HEK293 (cell line): ENCODE measurements at regions not wholly inside any gene's neighbourhood (a gene's known extent, or its start where the extent isn't known, plus 50 kb on each side); places are given as distances from the start of the nearest gene placed in this dataset.

Source experiments
- CTCF ChIA-PET: fragments of 350-600 bp; formaldehyde crosslinking; extraction: SDS; loops from one replicate; lab custom pipeline; 2021; ENCODE audit warnings: antibody characterized with exemption; lab: Yijun Ruan, JAX
- POLR2A ChIA-PET: fragments of 300-600 bp; formaldehyde crosslinking; extraction: SDS; loops from one replicate; lab custom pipeline; 2020; ENCODE audit warnings: antibody characterized with exemption, inconsistent platforms; lab: Yijun Ruan, JAX
- H3K27ac ChIP-seq: fragments of 200-500 bp; sonication (Bioruptor generic); 2 replicates; pipeline ENCODE4 v1.5.1; 2014; ENCODE audit warnings: low read depth, low read length, control low read depth, inconsistent platforms; ENCODE audit errors: extremely low read depth
- H3K36me3 ChIP-seq, 2 experiments: fragments of 200-500 bp in 1 of 2; sonication (Bioruptor generic) in 1 of 2; 1 replicate in 1 of 2; 2 replicates in 1 of 2; pipeline ENCODE4 v1.5.1; 2014 to 2017; ENCODE audit warnings: inconsistent platforms in 2 of 2, low read length in 2 of 2; ENCODE audit not compliant: control insufficient read depth in 2 of 2, insufficient read depth in 1 of 2
- H3K4me1 ChIP-seq: fragments of 200-500 bp; sonication (Bioruptor generic); 2 replicates; pipeline ENCODE4 v1.5.1; 2014; ENCODE audit warnings: mild to moderate bottlenecking, low read length, inconsistent platforms; ENCODE audit not compliant: control insufficient read depth, insufficient read depth
- H3K4me3 ChIP-seq: 2 replicates; pipeline ENCODE4 v1.5.1; 2011; ENCODE audit warnings: low read depth, mild to moderate bottlenecking, control low read depth, low read length, moderate library complexity
- H3K9me3 ChIP-seq: fragments of 200-500 bp; sonication (Bioruptor generic); 2 replicates; pipeline ENCODE4 v1.5.1; 2014; ENCODE audit warnings: low read depth, low read length, inconsistent platforms; ENCODE audit not compliant: control insufficient read depth, insufficient read depth
- BCL11B ChIP-seq: fragments of 450-650 bp; formaldehyde crosslinking; IDR thresholded peaks from 2 replicates; pipeline ENCODE4 v1.5.1; 2016; ENCODE audit warnings: low read depth, missing biosample characterization, missing genetic modification characterization
- GLI2 ChIP-seq: fragments of 450-650 bp; formaldehyde crosslinking; IDR thresholded peaks from 2 replicates; pipeline ENCODE4; 2017; ENCODE audit warnings: missing biosample characterization, missing genetic modification characterization, low read depth, borderline replicate concordance
- HOXA7 ChIP-seq: sonication (generic); formaldehyde crosslinking; IDR thresholded peaks from 2 replicates; pipeline ENCODE4 v1.8.1; 2022; ENCODE audit warnings: missing genetic modification reagents, borderline replicate concordance
- OSR2 ChIP-seq: fragments of 450-650 bp; formaldehyde crosslinking; IDR thresholded peaks from 2 replicates; pipeline ENCODE4 v1.5.1; 2016; ENCODE audit warnings: missing biosample characterization, missing genetic modification characterization
- ZEB2 ChIP-seq: fragments of 450-650 bp; formaldehyde crosslinking; IDR thresholded peaks from 2 replicates; pipeline ENCODE4 v1.5.1; 2016; ENCODE audit warnings: missing biosample characterization, missing genetic modification characterization
- ZNF10 ChIP-seq: fragments of 450-650 bp; formaldehyde crosslinking; IDR thresholded peaks from 2 replicates; pipeline ENCODE4 v1.5.1; 2017; ENCODE audit warnings: missing biosample characterization, missing genetic modification characterization
- ZNF132 ChIP-seq: fragments of 450-650 bp; formaldehyde crosslinking; IDR thresholded peaks from 2 replicates; pipeline ENCODE4 v1.5.1; 2017; ENCODE audit warnings: missing biosample characterization, missing genetic modification characterization, borderline replicate concordance
- ZNF16 ChIP-seq: fragments of 450-650 bp; formaldehyde crosslinking; IDR thresholded peaks from 2 replicates; pipeline ENCODE4 v1.5.1; 2016; ENCODE audit warnings: low read depth, missing biosample characterization, missing genetic modification characterization
- ZNF174 ChIP-seq: fragments of 450-650 bp; formaldehyde crosslinking; IDR thresholded peaks from 2 replicates; pipeline ENCODE4 v1.5.0; 2017; ENCODE audit warnings: missing biosample characterization, mild to moderate bottlenecking, missing genetic modification characterization
- ZNF48 ChIP-seq: fragments of 450-650 bp; formaldehyde crosslinking; IDR thresholded peaks from 2 replicates; pipeline ENCODE4 v1.5.1; 2016; ENCODE audit warnings: missing biosample characterization, missing genetic modification characterization
- ZNF521 ChIP-seq: fragments of 450-650 bp; formaldehyde crosslinking; IDR thresholded peaks from 2 replicates; pipeline ENCODE4 v1.5.1; 2017; ENCODE audit warnings: missing biosample characterization, mild to moderate bottlenecking, missing genetic modification characterization
- ZNF629 ChIP-seq: fragments of 450-650 bp; formaldehyde crosslinking; IDR thresholded peaks from 2 replicates; pipeline ENCODE4 v1.5.1; 2017; ENCODE audit warnings: missing biosample characterization, missing genetic modification characterization
- ZNF791 ChIP-seq: fragments of 450-650 bp; formaldehyde crosslinking; IDR thresholded peaks from 2 replicates; pipeline ENCODE4 v1.5.1; 2016; ENCODE audit warnings: missing biosample characterization, missing genetic modification characterization
- TF ChIP-seq, protein P1 (sequence below): fragments of 450-650 bp; formaldehyde crosslinking; optimal IDR thresholded peaks from 2 replicates; pipeline ENCODE3; 2016; ENCODE audit warnings: missing biosample characterization, mild to moderate bottlenecking, missing genetic modification characterization
- TF ChIP-seq, protein P2 (sequence below): fragments of 450-650 bp; formaldehyde crosslinking; IDR thresholded peaks from 2 replicates; pipeline ENCODE4 v1.5.0; 2017; ENCODE audit warnings: missing biosample characterization, missing genetic modification characterization, borderline replicate concordance
- TF ChIP-seq, protein P3 (sequence below): fragments of 450-650 bp; formaldehyde crosslinking; IDR thresholded peaks from 2 replicates; pipeline ENCODE4 v1.5.1; 2016; ENCODE audit warnings: missing biosample characterization, missing genetic modification characterization

DNA sequence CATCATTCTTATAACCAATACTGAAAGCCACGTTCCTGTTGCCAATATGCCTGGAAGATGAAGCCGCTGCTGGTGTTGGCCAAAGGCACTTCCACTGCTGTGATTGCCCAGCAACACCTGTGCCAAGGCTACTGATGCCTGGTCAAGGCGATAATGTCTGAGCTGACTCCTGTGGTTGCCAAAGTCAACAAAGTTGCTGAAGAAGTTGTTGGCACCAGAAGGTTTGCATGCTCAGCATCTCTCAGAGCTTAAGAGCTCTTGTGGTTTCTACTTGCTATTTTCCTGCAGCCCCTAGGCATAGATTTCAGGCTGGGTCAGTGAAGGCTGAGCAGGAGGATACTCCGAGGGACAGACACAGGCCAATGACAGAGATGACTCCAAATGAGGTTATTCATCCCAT, 63.4 kb upstream of the RAB3GAP2 start:
- CTCF ChIA-PET, result no interaction called here

DNA sequence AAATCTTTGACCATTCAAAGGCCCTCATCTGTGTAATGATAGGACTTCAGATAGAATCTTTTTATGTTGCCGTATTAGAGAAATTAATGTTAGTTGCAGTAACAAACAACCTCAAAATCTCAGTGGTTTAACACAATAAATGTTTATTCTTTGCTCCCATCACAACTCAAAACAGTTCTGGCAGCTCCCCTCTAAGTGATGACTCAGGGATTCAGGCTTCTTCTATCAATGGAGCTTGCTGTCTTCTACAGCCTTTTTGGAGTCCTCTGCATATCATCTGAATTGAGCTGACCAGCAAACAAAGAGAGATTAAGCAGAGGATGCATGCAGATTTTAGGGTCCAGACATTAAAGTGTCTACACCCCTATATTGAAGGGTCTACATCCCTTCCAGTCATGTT, 59.1 kb upstream of the RAB3GAP2 start:
- Histone ChIP-seq H3K9me3 (no peaks in the 10 kb centered on the region), H3K27ac (no peak overlapping the region), H3K36me3 (no peaks in the 10 kb centered on the region), H3K4me3 (no peak overlapping the region), H3K4me1 (no peaks in the 10 kb centered on the region)
- ChIA-PET POLR2A (no interaction called here), CTCF (interaction anchor here (0.6 to 1.0 kb wide), 3 partner anchors 35 to 443 kb away, joined by 3 to 4 read pairs (median 4); no protein-coding TSS in a partner anchor)
- TF ChIP-seq, protein P1, sequence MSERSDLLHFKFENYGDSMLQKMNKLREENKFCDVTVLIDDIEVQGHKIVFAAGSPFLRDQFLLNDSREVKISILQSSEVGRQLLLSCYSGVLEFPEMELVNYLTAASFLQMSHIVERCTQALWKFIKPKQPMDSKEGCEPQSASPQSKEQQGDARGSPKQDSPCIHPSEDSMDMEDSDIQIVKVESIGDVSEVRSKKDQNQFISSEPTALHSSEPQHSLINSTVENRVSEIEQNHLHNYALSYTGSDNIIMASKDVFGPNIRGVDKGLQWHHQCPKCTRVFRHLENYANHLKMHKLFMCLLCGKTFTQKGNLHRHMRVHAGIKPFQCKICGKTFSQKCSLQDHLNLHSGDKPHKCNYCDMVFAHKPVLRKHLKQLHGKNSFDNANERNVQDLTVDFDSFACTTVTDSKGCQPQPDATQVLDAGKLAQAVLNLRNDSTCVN (tag by site-specific recombination), result no peak
- TF ChIP-seq ZNF10 (tag by site-specific recombination), result no peak
- TF ChIP-seq, protein P2, sequence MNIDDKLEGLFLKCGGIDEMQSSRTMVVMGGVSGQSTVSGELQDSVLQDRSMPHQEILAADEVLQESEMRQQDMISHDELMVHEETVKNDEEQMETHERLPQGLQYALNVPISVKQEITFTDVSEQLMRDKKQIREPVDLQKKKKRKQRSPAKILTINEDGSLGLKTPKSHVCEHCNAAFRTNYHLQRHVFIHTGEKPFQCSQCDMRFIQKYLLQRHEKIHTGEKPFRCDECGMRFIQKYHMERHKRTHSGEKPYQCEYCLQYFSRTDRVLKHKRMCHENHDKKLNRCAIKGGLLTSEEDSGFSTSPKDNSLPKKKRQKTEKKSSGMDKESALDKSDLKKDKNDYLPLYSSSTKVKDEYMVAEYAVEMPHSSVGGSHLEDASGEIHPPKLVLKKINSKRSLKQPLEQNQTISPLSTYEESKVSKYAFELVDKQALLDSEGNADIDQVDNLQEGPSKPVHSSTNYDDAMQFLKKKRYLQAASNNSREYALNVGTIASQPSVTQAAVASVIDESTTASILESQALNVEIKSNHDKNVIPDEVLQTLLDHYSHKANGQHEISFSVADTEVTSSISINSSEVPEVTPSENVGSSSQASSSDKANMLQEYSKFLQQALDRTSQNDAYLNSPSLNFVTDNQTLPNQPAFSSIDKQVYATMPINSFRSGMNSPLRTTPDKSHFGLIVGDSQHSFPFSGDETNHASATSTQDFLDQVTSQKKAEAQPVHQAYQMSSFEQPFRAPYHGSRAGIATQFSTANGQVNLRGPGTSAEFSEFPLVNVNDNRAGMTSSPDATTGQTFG (tag by site-specific recombination), result no peak
- TF ChIP-seq GLI2 (tag by site-specific recombination), result no peak
- TF ChIP-seq, protein P3, sequence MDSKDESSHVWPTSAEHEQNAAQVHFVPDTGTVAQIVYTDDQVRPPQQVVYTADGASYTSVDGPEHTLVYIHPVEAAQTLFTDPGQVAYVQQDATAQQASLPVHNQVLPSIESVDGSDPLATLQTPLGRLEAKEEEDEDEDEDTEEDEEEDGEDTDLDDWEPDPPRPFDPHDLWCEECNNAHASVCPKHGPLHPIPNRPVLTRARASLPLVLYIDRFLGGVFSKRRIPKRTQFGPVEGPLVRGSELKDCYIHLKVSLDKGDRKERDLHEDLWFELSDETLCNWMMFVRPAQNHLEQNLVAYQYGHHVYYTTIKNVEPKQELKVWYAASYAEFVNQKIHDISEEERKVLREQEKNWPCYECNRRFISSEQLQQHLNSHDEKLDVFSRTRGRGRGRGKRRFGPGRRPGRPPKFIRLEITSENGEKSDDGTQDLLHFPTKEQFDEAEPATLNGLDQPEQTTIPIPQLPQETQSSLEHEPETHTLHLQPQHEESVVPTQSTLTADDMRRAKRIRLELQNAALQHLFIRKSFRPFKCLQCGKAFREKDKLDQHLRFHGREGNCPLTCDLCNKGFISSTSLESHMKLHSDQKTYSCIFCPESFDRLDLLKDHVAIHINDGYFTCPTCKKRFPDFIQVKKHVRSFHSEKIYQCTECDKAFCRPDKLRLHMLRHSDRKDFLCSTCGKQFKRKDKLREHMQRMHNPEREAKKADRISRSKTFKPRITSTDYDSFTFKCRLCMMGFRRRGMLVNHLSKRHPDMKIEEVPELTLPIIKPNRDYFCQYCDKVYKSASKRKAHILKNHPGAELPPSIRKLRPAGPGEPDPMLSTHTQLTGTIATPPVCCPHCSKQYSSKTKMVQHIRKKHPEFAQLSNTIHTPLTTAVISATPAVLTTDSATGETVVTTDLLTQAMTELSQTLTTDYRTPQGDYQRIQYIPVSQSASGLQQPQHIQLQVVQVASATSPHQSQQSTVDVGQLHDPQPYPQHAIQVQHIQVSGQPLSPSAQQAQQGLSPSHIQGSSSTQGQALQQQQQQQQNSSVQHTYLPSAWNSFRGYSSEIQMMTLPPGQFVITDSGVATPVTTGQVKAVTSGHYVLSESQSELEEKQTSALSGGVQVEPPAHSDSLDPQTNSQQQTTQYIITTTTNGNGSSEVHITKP (tag by site-specific recombination), result no peak
- TF ChIP-seq ZEB2 (tag by site-specific recombination), result no peak
- no peak for TF ChIP-seq ZNF521 (tag by site-specific recombination)

More for the DNA sequence above, 63.4 kb upstream of the RAB3GAP2 start:
- Histone ChIP-seq H3K4me3 (no peak overlapping the region), H3K4me1 (no peaks in the 10 kb centered on the region; the same call in 1 of the 2 replicates), H3K27ac (no peak overlapping the region)
- POLR2A ChIA-PET, result no interaction called here
- TF ChIP-seq ZNF16 (tag by site-specific recombination), result no peak
- TF ChIP-seq OSR2 (tag by site-specific recombination), result 0 out of 2 replicates have a peak, but pooled peaks have one; percentile 26
- no peak for TF ChIP-seq ZNF629 (tag by site-specific recombination)
- TF ChIP-seq BCL11B (tag by site-specific recombination), result no peak
- TF ChIP-seq ZNF791 (tag by site-specific recombination), result no peak
- TF ChIP-seq ZNF48 (tag by site-specific recombination), result no peak
- no peak for TF ChIP-seq ZNF174 (tag by site-specific recombination)
- TF ChIP-seq ZNF132 (tag by site-specific recombination), result no peak
- TF ChIP-seq HOXA7 (CRISPR knock-in tag), result no peak
- TF ChIP-seq, all 188 proteins: peak for 1
- no peaks in the 10 kb centered on the region for H3K9me3 ChIP-seq
- no peaks in the 10 kb centered on the region for H3K36me3 ChIP-seq
